GM03348 (cell line): ENCODE measurements at regions not wholly inside any gene's neighbourhood (a gene's known extent, or its start where the extent isn't known, plus 50 kb on each side); places are given as distances from the start of the nearest gene placed in this dataset.

Source experiments
- DNase-seq: peaks from one replicate; pipeline ENCODE4 v3.0.0; 2012; ENCODE audit warnings: low spot score

DNA sequence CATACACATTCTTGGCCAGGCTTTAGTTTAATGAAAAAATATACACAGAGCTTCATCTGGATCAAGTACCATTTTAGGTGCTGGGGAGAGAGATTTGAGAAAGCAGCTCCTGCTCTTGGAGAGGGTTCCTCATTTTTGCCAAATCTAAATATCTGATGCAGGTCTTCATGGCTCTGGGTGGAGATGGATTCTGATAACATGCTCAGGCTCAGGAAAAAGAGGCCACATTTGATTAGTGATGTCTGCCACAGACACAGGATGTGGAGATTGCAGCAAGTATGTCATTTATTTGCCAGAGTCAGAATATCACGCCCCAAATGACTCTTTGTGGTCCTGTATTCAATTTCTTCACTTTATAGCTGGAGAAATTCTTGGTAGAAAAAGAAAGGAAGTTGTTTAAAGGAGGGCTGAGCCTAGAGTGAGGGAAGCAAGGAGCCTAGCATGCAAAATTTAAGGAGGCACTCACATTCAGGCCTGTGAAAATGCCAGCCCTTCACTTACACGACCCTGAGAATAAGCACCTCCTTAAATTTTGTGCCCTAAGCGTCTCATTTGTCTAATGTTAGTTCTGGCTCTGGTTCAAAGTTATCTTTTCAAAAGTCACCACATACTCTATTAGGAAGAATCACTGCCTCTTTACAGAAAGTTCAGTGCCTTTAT lies 492.9 kb upstream of the TBX3 start:
- no peak for DNase-seq

DNA sequence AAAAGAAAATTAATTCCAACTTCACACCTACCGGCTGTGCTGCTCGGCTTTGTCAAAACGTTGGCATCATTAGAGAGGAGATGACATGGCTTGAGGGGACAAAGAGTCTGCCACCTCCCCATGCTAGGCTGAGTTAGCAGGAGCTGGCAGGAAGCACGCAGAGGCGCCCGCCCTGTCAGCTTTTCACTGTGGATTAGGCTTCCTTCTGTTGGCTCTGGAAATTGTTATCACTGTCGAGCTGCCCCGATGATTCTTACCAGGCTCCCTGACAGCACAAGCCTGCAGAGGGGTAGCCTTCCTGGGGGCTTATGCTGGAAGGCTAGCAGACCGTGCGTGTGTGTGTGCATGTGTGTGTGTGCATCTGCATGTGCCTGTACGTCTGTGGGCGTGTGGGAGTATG lies 490.9 kb upstream of the TBX3 start:
- no peak for DNase-seq

DNA sequence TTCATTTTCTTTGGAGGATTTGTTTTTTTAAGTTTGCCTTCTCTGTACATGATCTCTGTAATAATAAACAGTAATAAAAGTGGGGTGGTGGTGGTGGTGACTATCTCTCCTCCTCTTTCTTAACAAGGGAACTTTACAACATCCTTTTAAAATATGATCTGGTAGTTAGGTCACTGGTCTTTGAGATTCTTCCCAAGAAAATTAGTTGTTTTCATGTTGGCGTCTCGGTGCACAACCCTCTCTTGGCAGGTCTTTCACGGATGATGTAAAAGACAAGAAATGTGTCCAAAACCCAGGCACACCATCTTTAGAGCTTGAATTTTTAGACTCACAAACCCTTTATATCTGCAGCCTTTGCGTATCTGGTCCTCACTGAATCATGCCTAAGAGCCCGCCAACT lies 488.5 kb upstream of the TBX3 start:
- DNase-seq = peak; percentile 12

DNA sequence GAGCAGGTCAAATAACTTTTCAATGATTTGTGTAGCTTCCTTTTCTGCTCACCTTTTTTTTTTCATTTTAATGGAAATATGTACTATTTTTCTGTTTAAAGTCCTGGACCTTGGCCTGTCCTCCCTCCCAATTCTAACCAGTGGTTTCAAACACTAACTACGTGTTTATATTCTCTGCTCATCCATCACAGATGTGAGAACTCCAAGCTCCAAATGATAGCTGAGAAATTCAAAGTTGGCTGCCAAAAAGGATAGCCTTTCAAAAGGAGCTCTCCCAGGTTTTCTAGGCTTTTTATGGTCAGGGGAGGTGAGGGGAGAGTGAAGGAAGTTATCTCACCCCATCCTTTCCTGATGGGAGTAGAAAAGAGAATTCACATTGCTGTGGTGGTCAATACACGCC lies 486.0 kb upstream of the TBX3 start:
- no peak for DNase-seq

DNA sequence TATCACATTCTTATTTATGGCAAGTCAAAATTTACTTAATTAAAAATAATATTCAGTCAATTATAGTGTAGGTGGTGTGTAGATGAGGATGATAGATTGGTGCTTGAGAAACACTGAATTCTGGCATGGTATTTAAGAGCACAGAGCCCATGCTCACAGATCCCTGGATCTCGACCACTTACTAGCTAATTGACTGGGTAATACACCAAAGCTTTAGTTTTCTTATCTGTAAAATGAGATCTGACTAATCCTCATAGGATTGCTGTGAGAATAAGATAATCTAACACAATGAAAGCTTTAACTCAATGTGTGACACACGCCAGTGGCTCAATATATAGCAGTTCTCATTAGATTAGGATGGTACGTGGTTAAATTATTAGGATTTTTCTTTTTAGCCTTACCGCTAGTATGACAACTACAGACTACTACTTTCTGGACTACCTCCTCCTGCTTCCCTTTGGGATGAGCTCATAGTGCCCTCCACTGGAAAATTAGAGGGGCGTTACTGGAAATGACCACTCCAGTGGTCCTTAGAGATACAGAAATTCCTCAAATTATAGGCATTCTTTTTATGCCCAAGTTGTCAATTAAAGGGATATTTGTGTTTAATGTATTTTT lies 482.8 kb upstream of the TBX3 start:
- peak; percentile 22 for DNase-seq

DNA sequence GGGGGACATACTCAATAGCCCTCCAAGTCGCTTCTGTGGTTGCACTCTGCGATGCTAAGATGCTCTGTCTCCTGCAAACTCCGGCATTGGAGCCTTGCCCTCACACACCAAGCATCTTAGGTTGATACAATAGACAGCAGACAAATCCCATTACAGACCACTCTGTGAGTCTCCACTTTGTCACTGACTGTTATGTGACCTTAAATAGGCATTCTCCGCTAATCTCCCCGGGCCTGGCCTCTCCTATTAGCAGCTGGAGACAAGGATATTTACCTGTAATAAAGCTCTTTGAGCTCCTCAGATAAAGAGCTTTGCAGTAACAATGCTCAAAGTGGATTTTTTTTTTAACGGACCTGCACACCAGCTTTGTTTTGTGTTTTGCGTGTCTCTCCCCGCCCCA lies 479.7 kb upstream of the TBX3 start:
- DNase-seq = no peak

DNA sequence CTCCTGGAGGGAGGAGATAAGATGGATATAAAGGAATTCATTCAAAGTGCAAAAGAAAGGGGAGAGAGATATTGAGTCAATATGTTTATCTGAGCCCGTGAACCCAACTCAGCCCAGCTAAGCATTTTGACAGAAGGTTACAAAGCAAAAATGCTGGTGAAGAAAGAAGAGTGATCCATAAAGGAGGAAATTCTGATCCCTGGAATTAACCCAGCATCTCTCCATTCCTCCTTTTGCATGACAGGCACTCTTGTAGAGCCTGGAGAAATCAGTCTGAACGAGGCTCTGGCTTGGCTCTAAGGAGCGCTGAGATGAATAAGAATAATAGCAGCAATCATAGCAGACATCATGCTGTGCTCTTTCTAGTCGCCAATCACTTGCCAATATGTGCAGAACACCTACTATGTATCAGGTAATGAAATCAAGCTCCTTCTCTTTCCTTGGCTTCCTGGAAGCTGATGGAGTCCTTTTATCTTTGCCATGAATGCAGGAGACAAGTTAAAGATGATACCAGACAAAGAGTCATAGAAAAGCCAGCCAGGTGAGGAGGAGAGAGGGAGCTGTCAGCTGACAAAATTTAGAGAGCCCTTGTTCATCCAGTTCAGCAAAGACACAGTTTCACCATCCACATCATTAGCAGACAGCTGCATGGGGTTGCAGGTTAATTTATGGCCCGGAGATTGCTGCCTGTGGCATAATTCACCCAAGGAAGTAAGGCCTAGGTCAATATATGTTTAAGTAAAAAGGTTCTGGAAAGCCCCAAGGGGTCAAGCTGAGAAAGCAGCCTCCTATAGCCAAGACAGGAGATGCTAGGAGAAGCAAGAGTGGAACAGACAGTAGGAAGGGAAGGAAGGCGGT lies 476.5 kb upstream of the TBX3 start:
- DNase-seq = no peak

DNA sequence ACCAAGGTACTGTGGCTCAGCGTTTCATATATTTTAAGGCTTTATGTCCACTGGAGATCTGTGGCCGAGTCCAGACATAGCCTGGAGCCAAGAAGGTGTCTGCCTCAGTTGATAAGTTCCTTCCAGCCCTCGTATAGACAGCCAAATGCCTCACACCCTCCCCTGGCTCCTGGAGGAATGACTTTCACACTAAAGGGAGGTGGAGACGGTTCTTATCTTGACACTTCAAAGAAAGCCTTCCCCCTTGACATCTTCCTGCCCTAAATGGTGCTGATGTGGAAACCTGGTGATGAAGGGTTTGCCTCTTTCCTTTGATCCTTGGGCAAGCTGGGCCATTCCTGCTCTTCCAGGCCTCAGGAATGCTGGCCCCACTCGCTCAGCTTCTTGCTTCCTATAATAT lies 474.8 kb upstream of the TBX3 start:
- DNase-seq = no peak

DNA sequence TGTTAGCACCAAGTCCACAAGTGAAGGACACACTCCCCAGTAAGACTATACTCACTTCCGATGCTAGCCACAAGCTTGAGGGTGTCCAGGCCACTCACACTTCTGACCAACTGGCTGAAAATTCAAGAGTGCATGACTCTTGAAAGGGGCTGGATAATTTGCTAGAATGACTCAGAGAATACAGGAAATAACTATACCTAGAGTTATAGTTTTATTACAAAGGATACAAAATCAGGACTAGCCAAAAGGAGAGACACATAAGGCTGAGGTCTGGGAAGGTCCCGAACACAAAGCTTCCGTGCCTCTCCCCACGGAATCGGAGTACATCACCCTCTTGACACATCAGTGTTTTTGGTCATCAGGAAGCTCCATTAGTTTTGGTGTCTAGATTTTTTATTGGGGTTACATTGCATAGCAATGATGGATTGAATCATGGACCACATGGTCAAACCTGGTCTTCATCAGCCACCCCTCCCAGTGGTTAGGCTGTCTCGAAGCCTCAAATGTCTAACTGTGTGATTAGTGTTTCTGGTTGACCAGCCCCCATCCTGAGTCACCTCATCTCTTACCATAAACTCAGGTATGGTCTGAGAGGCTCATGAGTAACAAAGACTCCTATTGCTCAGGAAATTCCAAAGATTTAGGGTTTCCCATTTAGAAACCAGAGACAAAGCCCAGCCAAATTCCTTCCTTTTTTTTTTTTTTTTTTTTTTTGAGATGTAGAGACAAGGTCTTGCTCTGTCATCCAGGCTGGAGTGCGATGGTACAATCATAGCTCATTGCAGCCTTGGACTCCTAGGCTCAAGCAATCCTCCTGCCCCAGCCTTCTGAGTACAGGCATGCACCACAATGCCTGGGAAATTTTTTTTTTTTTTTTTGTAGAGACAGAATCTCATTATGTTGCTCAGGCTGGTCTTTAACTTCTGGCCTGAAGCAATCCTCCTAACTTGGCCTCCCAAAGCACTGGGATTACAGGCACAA lies 472.0 kb upstream of the TBX3 start:
- peak; percentile 75 for DNase-seq

DNA sequence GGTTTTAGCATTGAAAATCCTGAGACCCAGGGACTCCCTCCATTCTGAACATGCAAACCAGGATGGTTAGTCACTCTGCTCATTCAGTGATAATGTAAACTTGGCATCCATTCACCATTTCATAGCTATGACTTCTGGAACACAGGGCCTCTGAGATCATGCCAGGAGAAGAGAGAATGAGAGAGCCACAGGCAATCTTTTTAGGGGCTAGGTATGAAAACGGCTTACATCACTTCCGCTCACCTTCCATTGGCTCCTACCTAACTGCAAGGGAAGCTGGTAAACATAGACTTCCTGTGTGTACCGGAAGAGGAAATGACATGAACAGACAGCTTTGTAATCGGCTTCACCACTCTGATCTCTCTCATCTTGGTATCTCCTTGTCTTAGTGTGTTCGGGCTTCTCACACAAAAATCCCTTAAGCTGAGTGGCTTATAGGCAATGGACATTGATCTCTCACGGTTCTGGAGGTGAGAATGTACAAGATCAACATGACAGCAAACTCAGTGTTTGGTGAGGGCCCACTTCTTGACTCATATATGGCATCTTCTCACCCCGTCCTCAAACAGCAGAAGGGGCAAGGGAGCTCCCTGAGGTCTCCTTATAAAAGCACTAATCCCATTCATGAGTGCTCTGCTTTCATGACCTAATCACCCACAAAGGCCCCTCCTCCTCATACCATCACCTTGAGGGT lies 465.9 kb upstream of the TBX3 start:
- DNase-seq = peak; percentile 60

DNA sequence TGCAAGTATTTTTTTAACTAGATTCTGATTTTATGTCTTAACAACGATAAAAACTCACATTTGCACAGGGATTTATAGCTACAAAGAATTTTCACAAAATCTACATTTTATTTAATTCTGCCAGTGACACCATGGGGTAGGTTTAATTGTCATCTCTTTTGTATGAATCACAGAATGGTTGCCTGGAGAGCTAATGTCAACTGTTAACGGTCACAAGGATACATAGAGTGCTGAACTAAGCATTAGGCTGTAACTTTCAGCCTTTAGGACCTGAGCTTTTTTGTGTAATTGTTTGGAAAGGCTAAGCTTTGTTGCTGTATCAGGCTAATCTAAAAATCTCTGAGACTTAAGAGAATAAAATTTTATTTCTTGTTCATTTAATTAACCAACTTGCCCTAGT lies 465.3 kb upstream of the TBX3 start:
- DNase-seq = no peak

DNA sequence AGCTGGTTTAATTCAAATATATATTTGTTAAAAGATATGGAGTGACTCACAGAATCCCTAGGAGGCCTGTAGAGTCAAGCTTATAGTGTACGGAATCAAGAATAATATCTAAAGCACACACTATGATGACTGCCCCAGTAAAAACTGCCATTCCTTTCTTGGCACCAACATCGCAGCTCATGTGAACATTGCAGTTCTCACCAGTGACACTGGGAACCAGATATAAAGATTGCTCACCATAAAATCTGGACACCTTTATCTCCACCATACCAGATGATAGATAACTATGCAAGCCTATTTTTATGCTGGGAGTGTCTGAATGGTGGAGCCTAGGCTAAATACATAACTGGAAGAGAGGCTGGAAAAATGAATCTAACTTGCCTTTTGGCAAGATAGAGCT lies 463.9 kb upstream of the TBX3 start:
- DNase-seq = no peak

DNA sequence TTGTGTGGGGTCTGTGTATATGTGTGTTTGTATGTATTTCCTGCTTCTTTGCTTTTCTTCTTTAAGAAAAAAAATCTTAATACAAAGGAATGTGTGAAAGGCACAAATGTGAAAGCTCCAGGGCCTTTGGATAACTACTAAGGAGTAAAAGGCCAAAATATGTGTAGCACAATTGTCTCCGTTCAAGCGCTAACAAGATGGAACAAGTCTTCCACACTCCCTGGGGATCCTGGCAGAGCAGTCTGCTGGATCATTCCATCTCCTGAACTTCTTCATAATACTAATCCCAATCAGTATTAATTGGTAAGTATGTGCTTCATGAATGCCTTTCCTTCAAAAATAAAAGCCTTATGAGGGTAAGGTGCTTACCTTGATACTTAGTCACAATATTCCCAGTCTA lies 462.5 kb upstream of the TBX3 start:
- no peak for DNase-seq

DNA sequence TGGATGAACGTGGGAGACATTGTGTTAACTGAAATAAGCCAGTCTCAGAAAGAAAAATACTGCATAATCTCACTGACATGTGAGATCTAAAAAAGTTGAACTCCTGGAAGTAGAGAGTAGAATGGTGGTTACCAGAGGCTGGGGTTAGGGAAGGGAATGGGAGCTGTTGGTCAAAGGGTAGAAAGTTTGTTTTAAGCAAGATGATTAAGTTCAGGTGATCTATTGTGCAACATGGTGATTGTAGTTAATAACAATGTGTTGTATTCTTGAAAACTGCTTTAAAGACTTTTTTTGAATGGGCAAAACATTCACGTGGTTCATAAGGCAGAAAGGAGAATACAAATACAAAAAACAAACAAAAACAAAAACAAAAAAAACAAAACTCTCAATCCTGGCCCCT lies 460.4 kb upstream of the TBX3 start:
- DNase-seq = no peak

DNA sequence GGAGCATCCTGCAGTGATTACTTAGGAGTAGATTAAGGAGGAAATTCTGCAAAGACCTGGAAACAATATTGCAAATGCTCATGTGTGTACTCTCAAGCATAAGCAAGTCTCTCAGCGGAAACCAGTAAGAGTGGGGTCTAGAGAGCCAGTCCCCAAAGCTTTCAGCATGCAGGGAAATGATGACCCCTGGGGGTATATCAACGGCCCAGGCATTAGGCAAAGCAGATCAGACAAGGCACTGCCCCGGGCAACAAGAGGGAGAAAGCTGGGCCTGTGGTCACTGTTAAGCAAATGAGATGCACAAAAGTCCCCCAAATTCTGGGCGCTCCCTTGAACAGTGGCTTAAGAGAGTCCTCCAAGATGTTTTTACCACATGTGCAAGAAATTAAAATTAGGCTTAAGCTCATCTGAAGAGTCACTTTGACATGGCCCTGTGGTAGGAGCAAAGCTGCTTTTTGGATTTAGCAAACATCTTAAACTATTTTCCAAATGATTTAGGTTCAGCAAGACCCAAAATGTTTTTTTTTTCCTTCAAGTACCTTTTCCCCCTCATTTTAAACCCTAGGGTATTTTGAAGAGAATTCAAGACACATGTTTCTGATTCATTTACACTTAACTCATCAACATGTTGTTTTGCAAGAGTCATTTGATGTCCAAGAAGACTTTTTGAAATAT lies 457.1 kb upstream of the TBX3 start:
- no peak for DNase-seq

DNA sequence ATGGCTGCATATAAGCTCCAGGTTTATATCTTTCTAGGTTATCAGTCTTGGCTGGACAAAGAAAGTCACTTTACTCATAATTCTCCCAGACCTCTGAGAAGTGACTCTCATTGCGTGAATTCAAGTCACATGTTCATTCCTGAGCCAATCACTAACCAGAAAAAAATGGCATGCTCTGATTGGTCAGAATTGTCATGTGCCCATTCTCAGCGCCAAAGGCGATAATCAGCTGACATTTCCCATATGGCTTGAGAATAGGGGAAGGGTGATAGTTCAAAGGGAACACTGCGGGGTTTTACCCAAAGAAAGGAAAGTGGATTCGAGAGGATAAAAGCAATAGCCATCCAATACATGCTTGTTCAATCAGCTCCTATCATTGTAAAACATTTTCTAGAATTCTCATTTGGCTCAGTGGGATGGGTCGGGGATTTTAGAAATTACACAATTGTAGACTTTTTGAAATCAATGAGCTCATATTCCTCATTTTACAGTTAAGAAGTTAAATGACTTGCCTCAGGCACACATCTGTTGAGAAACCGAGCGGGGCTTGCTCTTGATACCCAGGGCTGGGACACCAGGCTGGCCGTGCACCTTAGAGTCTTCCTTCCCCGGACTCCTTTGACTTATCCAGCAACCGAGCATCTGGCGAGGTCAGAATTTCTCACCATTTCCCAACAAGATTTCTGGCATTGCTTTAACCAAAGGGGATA lies 454.0 kb upstream of the TBX3 start:
- no peak for DNase-seq

DNA sequence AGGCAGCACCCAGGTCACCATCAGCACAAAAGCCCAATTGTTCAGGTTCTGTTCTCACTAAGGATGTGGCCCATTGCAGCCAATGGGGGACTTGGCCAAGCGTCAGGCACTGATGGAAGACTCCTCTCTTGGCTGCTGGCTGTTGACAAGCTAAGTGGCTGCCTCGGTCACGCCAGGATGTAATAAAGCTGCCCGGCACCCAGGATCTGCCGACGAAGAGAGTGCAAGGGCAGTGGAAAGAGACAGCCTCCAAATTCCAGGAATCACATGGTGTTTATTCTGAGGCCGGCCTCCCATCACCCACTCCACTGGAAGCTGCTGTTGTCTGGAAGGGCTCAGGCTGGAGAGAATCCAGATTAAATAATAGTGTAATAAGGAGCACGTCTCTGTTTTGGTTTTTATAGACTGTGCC lies 451.8 kb upstream of the TBX3 start:
- peak; percentile 70 for DNase-seq

DNA sequence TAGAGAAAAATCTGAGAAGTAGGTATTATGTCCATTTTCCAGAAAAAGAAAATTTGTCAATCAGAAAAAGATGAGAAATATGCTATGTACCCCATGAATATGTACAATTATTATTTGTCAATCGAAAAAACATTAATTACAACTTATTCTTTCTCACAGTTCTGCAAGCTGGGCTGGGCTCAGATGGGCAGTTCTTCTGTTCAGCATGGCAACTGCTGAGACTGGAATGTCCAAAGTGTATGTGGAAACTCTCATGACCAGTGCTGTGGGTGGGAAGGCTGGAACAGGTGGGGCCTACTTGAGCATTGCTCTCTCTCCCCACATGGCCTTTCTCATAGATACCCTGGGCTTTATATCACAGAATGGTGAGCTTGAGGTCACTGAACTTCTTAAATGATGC lies 450.3 kb upstream of the TBX3 start:
- DNase-seq = no peak

DNA sequence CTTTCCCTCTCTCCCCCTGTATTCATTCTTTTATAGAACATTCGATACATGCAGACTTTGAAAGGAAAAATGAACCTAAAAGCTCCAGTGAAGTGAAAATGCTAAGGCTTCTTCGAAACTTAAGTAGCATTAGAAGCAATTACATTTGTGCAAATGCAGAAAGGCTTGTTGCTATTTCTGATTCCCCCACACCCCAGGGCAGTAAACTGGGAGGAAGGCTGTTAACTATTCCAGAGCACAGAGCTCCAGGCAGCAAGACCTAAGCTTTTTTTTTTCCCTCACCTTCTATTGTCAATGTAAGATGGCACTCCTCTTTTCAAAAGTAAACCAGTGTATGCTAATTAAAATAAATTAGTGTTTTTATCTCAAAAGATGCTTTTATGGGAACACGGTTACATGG lies 448.9 kb upstream of the TBX3 start:
- DNase-seq = no peak

DNA sequence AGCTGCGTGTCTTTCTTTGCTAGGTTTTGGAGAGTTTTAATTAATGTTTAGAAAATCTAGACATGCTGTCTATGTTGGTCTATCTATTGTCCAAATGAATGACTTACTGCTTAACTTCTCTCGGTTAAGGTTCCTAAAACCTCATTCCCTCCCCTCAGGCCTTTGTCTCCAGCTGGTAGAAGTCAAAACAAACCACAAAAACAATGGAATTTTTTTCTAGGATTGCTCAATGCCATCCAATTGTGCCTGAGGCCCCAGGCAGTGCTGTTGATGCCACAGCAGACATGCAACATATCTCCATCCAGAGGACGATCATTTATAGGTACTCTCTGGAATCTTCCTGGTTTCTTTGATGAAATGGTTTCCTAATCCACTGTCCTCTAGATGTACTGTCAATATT lies 448.2 kb upstream of the TBX3 start:
- peak; percentile 47 for DNase-seq
